Stimulated activated naive CD8-positive, alpha-beta T cell treated with anti-CD3 and anti-CD28 coated beads, Interleukin-15, amount 100 ng/mL, for 72 hours (primary cell): ENCODE measurements at regions not wholly inside any gene's neighbourhood (a gene's known extent, or its start where the extent isn't known, plus 50 kb on each side); places are given as distances from the start of the nearest gene placed in this dataset.

Experiments
- ATAC-seq: fragments of 150-1000 bp; cut with Tn5 transposase; 2 replicates; pipeline ENCODE4 v1.10.0; 2021; ENCODE audit warnings: mild to moderate bottlenecking, moderate library complexity
- DNase-seq, 2 donors: peaks; one replicate each; pipeline ENCODE4 v3.0.0; 2021 to 2022
- H3K27ac Mint-ChIP-seq, 2 donors: one replicate each; pipeline ENCODE4 v1.8.0; 2022; ENCODE audit warnings: mild to moderate bottlenecking in 2 of 2, mixed read lengths in 2 of 2, moderate library complexity in 2 of 2
- H3K27me3 Mint-ChIP-seq: one replicate; pipeline ENCODE4 v1.8.0; 2022; ENCODE audit warnings: mixed read lengths
- H3K4me1 Mint-ChIP-seq: one replicate; pipeline ENCODE4 v1.8.0; 2022; ENCODE audit warnings: mild to moderate bottlenecking, mixed read lengths
- H3K4me3 Mint-ChIP-seq, 2 donors: one replicate each; pipeline ENCODE4 v1.8.0; 2022; ENCODE audit warnings: mild to moderate bottlenecking in 2 of 2, mixed read lengths in 2 of 2, moderate library complexity in 1 of 2
- H3K9me3 Mint-ChIP-seq, 2 donors: one replicate each; pipeline ENCODE4 v1.8.0; 2022; ENCODE audit warnings: mixed read lengths in 2 of 2

- DNase-seq: no peak
Observed at GRCh38 chr7:10685040-10685439, 288.6 kb upstream of the PHF14 start.

GRCh38 chr7:10688544-10688943, 285.1 kb upstream of the PHF14 start:
- H3K4me1 Mint-ChIP-seq: no peaks in the 10 kb centered on the region
- H3K9me3 Mint-ChIP-seq: peaks cover 5 to 19% of the 10 kb centered on the region in 2 donors
- no peak for DNase-seq
- H3K4me3 Mint-ChIP-seq: no peak overlapping the region
- H3K27me3 Mint-ChIP-seq: peaks cover 33% of the 10 kb centered on the region
- no peak overlapping the region for H3K27ac Mint-ChIP-seq
- ATAC-seq: no peak

More at GRCh38 chr7:10685040-10685439, 288.6 kb upstream of the PHF14 start:
- no peak overlapping the region for H3K27ac Mint-ChIP-seq
- H3K9me3 Mint-ChIP-seq: peaks cover 5 to 19% of the 10 kb centered on the region in 2 donors
- H3K27me3 Mint-ChIP-seq: peaks cover 33% of the 10 kb centered on the region
- no peak for ATAC-seq
- no peak overlapping the region for H3K4me3 Mint-ChIP-seq
- no peaks in the 10 kb centered on the region for H3K4me1 Mint-ChIP-seq

GRCh38 chr7:10696064-10696463, 277.6 kb upstream of the PHF14 start:
- DNase-seq (no peak), ATAC-seq (no peak)
- Mint-ChIP-seq H3K4me3 (no peak overlapping the region), H3K9me3 (peaks cover 0 to 23% of the 10 kb centered on the region in 2 donors), H3K27ac (no peak overlapping the region), H3K4me1 (no peaks in the 10 kb centered on the region), H3K27me3 (peaks cover 6% of the 10 kb centered on the region)

DNA sequence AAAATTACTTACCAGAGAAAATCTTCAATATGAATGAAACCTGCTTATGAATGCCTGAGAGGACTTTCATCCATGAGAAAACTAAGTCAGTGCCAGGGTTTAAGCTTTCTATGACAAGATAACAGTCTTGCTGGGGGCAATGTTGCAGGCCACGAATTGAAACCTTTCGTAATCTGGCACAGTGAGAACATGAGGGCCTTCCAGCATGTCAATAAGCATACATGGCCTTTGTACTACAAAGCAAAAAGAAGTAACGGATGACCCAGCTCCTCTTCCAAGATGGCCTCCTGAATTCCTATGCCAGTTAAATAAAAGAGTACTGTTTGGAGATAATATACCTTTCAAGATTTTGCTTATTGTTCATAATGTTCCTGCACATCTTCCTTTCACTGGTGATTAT, 270.6 kb upstream of the PHF14 start:
- no peak overlapping the region for H3K27ac Mint-ChIP-seq
- peaks cover 0 to 16% of the 10 kb centered on the region in 2 donors for H3K9me3 Mint-ChIP-seq
- H3K27me3 Mint-ChIP-seq: no peaks in the 10 kb centered on the region
- ATAC-seq (no peak), DNase-seq (no peak)
- H3K4me1 Mint-ChIP-seq: no peaks in the 10 kb centered on the region
- H3K4me3 Mint-ChIP-seq: no peak overlapping the region

DNA sequence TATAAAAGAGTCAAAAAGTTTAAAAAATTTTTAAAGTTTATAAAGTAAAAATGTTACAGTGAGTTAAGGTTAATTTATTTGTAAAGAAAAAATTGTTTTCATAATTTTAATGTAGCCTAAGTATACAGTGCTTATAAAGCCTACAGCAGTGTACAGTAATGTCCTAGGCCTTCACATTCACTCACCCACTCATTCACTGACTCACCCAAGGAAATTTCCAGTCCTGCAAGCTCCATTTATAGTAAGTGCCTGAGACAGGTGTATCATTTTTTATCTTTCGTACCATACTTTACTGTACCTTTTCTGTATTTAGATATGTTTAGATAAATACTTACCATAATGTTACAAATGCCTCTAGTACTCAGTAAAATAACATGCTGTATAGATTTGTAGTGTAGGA, 269.7 kb upstream of the PHF14 start:
- DNase-seq (no peak), ATAC-seq (no peak)
- Mint-ChIP-seq H3K9me3 (peaks cover 0 to 15% of the 10 kb centered on the region in 2 donors), H3K27me3 (no peaks in the 10 kb centered on the region), H3K4me1 (no peaks in the 10 kb centered on the region), H3K27ac (no peak overlapping the region), H3K4me3 (no peak overlapping the region)

DNA sequence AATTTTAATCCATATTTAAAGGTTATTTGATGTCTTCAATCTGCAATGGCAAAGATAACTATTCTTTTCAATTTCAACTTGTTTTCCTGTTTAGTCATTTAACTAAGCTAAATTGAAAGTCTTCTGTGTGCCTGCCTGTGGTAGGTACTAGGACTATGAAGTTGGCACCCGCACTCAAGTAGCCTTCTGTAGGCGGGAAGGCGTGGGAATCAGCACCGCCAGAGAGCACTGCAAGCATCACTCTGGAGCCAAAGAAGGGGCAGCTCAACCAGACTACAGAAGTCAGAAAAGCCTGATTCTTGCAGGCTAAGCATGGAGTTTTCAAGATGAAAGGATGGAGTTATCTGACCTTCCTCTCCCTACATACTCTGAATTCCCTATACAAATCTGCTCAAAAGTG, 269.0 kb upstream of the PHF14 start:
- ATAC-seq (no peak), DNase-seq (no peak)
- H3K27me3 Mint-ChIP-seq: no peaks in the 10 kb centered on the region
- no peak overlapping the region for H3K4me3 Mint-ChIP-seq
- H3K9me3 Mint-ChIP-seq: peaks cover 0 to 8% of the 10 kb centered on the region in 2 donors
- H3K27ac Mint-ChIP-seq: no peak overlapping the region
- no peaks in the 10 kb centered on the region for H3K4me1 Mint-ChIP-seq

DNA sequence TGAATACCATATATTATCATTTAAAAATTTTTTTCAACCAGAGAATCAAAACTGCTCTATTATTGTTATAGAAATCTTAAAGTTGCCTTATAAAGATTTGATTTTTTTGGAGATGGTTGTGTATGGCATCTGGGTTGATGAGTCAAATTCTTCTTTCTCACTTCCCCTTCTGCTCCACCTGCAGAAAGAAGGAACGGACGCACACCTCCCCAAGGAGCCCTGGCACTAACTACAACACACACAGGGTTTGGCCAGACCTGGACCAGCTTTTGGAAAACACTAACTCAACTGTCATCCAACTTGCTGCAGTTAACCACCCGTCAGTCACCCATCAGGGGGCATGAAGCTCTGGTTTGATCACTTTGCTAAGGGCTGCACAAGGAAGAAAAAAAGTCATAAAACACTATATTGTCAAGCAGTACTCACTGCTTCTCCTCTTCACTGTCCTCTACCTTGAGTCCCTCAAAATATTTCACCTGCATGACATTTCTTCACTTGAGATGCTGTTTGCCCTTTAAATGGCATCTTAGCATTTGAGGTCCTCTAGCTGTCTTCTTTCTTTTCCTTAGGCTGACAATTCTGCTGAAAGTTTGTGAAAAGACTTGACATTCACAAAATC, 266.7 kb upstream of the PHF14 start:
- DNase-seq: no peak

GRCh38 chr7:10707519-10707918, 266.2 kb upstream of the PHF14 start:
- no peak for DNase-seq
- H3K27me3 Mint-ChIP-seq: no peaks in the 10 kb centered on the region
- H3K9me3 Mint-ChIP-seq: no peaks in the 10 kb centered on the region
- H3K4me3 Mint-ChIP-seq: no peak overlapping the region
- ATAC-seq: no peak
- no peak overlapping the region for H3K27ac Mint-ChIP-seq
- H3K4me1 Mint-ChIP-seq: no peaks in the 10 kb centered on the region

More for the DNA sequence above, 266.7 kb upstream of the PHF14 start:
- ATAC-seq: no peak
- Mint-ChIP-seq H3K27ac (no peak overlapping the region), H3K4me3 (no peak overlapping the region), H3K27me3 (no peaks in the 10 kb centered on the region), H3K9me3 (no peaks in the 10 kb centered on the region), H3K4me1 (no peaks in the 10 kb centered on the region)

GRCh38 chr7:10708447-10708846, 265.2 kb upstream of the PHF14 start:
- ATAC-seq (no peak), DNase-seq (no peak)
- H3K9me3 Mint-ChIP-seq: no peaks in the 10 kb centered on the region
- no peak overlapping the region for H3K27ac Mint-ChIP-seq
- H3K4me3 Mint-ChIP-seq: no peak overlapping the region
- H3K27me3 Mint-ChIP-seq: no peaks in the 10 kb centered on the region
- H3K4me1 Mint-ChIP-seq: no peaks in the 10 kb centered on the region

DNA sequence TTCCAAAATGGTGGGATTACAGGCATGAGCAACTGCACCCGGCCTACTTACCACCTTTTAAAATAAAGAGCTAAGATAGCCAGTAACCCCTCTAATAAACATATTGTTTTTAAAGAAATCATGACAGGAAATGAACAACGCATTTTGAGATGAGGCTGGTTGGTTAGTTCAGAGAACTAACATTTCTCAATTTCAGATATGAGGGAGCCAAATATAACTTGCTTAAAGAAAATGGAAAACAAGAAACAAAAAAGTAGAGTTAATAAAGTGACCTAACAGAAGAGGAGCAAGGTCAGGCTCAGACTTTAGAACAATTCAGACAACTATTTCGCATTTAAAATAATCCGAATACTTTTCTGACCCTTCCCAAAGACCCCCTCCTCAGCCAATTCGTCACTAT, 254.9 kb upstream of the PHF14 start:
- ATAC-seq (no peak), DNase-seq (no peak)
- Mint-ChIP-seq H3K9me3 (no peaks in the 10 kb centered on the region), H3K27ac (no peak overlapping the region), H3K4me3 (no peak overlapping the region), H3K27me3 (peaks cover 11% of the 10 kb centered on the region), H3K4me1 (no peaks in the 10 kb centered on the region)

DNA sequence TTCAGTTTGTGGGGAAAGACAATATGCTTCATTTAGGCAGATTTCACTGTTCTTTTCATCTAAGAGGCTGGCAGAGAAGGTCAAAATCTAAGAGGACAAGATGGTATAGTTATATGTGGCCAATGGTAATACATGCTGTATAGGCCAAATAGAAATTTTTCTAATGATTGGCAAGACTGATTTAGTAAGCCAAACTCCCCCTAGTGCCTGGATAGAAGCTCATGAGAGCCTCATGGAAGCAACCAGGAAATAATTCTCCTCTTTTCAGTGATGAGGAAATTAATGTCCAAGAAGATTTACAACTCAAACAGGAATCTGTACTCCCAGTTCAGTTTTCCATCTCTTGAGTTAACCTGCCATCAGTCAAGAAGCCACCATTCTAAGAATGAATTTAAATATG, 253.6 kb upstream of the PHF14 start:
- no peak for DNase-seq
- Mint-ChIP-seq H3K4me3 (no peak overlapping the region), H3K27ac (no peak overlapping the region), H3K9me3 (no peaks in the 10 kb centered on the region), H3K4me1 (no peaks in the 10 kb centered on the region), H3K27me3 (peaks cover 13% of the 10 kb centered on the region)
- ATAC-seq: no peak

- ATAC-seq (no peak), DNase-seq (no peak)
- Mint-ChIP-seq H3K9me3 (no peaks in the 10 kb centered on the region), H3K27ac (no peak overlapping the region), H3K4me1 (no peaks in the 10 kb centered on the region), H3K27me3 (peaks cover 13% of the 10 kb centered on the region), H3K4me3 (no peak overlapping the region)
Observed at GRCh38 chr7:10721289-10721688, 252.4 kb upstream of the PHF14 start.

DNA sequence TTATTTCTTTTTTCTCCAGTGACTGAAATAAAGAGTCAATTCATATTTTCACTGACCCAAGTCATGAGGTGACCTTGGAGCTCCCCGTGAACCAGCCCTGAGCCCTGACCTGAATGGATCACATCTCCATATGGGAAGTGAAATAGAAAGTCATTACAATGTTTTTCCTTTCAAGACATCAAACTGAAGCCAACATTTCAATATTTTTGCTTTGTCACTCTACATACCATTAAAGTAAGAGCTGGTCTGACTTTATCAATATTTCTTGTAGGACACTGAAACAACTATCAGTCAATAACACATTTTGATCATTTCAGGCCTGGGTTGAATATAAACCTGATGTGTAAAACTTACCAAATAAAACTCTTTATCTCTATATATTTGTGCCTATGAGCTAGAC, 249.8 kb upstream of the PHF14 start:
- Mint-ChIP-seq H3K4me3 (no peak overlapping the region), H3K9me3 (no peaks in the 10 kb centered on the region), H3K4me1 (no peaks in the 10 kb centered on the region), H3K27ac (no peak overlapping the region), H3K27me3 (peaks cover 13% of the 10 kb centered on the region)
- ATAC-seq (no peak), DNase-seq (no peak)

- DNase-seq: no peak
- no peak for ATAC-seq
- Mint-ChIP-seq H3K4me3 (no peak overlapping the region), H3K27ac (no peak overlapping the region), H3K27me3 (peaks cover 13% of the 10 kb centered on the region), H3K4me1 (no peaks in the 10 kb centered on the region), H3K9me3 (no peaks in the 10 kb centered on the region)
Observed at GRCh38 chr7:10724449-10724848, 249.2 kb upstream of the PHF14 start.

DNA sequence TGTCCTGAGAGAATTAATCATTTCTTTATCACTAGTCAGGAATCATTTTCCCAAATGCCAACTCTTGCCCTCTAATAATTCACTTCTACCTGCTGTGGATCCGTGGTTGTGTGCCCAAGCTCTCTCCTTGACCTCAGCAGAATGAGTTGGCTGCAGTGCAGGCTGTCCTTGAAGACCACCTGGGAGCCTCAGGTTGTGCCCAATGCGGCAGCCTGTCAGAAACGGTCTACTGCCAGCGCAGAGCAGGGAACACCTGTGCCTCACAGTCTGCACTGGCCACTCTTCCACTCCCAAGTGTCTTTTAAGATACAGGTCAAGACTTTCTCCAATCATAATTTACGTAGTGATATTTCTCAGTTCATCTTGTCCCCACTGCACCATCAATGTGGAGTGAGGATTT, 246.0 kb upstream of the PHF14 start:
- no peak for ATAC-seq
- Mint-ChIP-seq H3K27ac (no peak overlapping the region), H3K4me3 (no peak overlapping the region), H3K9me3 (no peaks in the 10 kb centered on the region), H3K4me1 (no peaks in the 10 kb centered on the region), H3K27me3 (peaks cover 13% of the 10 kb centered on the region)
- DNase-seq: no peak

DNA sequence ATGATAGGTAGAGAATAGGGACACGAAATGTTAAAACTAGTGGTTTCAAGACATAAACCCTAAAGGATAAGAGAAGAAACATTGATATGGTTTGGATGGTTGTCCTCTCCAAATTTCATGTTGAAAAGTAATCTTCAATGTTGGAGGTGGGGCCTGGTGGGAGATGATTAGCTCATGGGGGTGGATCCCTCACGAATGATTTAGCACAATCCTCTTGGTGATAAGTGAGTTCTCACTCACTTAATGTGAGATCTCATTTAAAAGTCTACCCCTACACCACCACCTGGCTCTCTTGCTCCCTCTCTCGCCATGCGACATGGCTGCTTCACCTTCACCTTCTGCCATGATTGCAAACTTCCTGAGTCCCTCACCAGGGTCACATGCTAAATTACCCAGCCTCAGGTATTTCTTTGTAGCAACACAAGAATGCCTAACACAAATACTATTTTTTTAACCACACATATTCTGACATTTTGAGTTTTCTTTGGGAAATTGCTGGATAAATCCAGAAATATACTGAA, 242.4 kb upstream of the PHF14 start:
- no peak for ATAC-seq
- Mint-ChIP-seq H3K27ac (no peak overlapping the region), H3K4me3 (no peak overlapping the region), H3K4me1 (no peaks in the 10 kb centered on the region), H3K27me3 (no peaks in the 10 kb centered on the region), H3K9me3 (no peaks in the 10 kb centered on the region)
- no peak for DNase-seq

- Mint-ChIP-seq H3K4me3 (no peak overlapping the region), H3K4me1 (no peaks in the 10 kb centered on the region), H3K9me3 (no peaks in the 10 kb centered on the region), H3K27ac (no peak overlapping the region), H3K27me3 (peaks cover 9% of the 10 kb centered on the region)
- DNase-seq (no peak), ATAC-seq (no peak)
Observed at GRCh38 chr7:10733747-10734146, 239.9 kb upstream of the PHF14 start.
